K562 (cell line): ENCODE measurements at regions not wholly inside any gene's neighbourhood (a gene's known extent, or its start where the extent isn't known, plus 50 kb on each side); places are given as distances from the start of the nearest gene placed in this dataset.

Experiments
- ATF2 ChIP-seq: sonication (generic); formaldehyde crosslinking; IDR thresholded peaks from 2 replicates; pipeline ENCODE4 v1.8.1; 2022; ENCODE audit warnings: missing genetic modification reagents
- CEBPG ChIP-seq, 3 experiments: fragments of 200-800 bp in 1 of 3; sonication (Bioruptor generic) in 1 of 3; sonication (generic) in 1 of 3; formaldehyde crosslinking in 1 of 3; IDR thresholded peaks in 2 of 3; conservative IDR thresholded peaks in 1 of 3; 2 replicates each; pipeline versions ENCODE4 v1.6.1 to v1.8.0; 2016 to 2022; ENCODE audit warnings: missing compliant biosample characterization in 2 of 3, missing genetic modification characterization in 2 of 3, mild to moderate bottlenecking in 1 of 3, missing genetic modification reagents in 1 of 3
- GTF2F1 ChIP-seq: IDR thresholded peaks from 2 replicates; pipeline ENCODE4 v1.6.1; 2011; ENCODE audit warnings: low read depth, low read length, improper control_type of control experiment
- IRF2 ChIP-seq: sonication (generic); formaldehyde crosslinking; IDR thresholded peaks from 2 replicates; pipeline ENCODE4 v1.8.1; 2022; ENCODE audit warnings: mild to moderate bottlenecking, missing genetic modification reagents
- RNF2 ChIP-seq: sonication (generic); IDR thresholded peaks from 2 replicates; pipeline ENCODE4 v1.6.1; 2016
- SNAPC5 ChIP-seq: fragments of 250-450 bp; sonication (Bioruptor Pico); IDR thresholded peaks from 2 replicates; pipeline ENCODE4 v1.8.0; 2021; ENCODE audit warnings: moderate library complexity, mild to moderate bottlenecking, inconsistent platforms
- ZNF143 ChIP-seq: sonication (generic); formaldehyde crosslinking; IDR thresholded peaks from 2 replicates; pipeline ENCODE4 v1.9.0; 2022; ENCODE audit warnings: mild to moderate bottlenecking, missing genetic modification reagents
- TF ChIP-seq, protein P1 (sequence below), 2 experiments: fragments of 450-650 bp in 1 of 2; sonication (generic) in 1 of 2; formaldehyde crosslinking in 1 of 2; IDR thresholded peaks; 2 replicates each; pipeline versions ENCODE4 v1.7.1 to v1.9.0; 2016 to 2022; ENCODE audit warnings: inconsistent platforms in 1 of 2, mild to moderate bottlenecking in 1 of 2, missing genetic modification reagents in 1 of 2
- TF ChIP-seq, protein P2 (sequence below): fragments of 250-450 bp; sonication (Bioruptor Pico); IDR thresholded peaks from 2 replicates; pipeline ENCODE4 v1.9.0; 2021; ENCODE audit warnings: mild to moderate bottlenecking, inconsistent platforms
- TF ChIP-seq, protein P3 (sequence below): fragments of 450-650 bp; IDR thresholded peaks from 2 replicates; pipeline ENCODE4 v1.6.1; 2018; ENCODE audit warnings: mild to moderate bottlenecking, low read depth; ENCODE audit not compliant: partially characterized antibody

- TF ChIP-seq, protein P1, sequence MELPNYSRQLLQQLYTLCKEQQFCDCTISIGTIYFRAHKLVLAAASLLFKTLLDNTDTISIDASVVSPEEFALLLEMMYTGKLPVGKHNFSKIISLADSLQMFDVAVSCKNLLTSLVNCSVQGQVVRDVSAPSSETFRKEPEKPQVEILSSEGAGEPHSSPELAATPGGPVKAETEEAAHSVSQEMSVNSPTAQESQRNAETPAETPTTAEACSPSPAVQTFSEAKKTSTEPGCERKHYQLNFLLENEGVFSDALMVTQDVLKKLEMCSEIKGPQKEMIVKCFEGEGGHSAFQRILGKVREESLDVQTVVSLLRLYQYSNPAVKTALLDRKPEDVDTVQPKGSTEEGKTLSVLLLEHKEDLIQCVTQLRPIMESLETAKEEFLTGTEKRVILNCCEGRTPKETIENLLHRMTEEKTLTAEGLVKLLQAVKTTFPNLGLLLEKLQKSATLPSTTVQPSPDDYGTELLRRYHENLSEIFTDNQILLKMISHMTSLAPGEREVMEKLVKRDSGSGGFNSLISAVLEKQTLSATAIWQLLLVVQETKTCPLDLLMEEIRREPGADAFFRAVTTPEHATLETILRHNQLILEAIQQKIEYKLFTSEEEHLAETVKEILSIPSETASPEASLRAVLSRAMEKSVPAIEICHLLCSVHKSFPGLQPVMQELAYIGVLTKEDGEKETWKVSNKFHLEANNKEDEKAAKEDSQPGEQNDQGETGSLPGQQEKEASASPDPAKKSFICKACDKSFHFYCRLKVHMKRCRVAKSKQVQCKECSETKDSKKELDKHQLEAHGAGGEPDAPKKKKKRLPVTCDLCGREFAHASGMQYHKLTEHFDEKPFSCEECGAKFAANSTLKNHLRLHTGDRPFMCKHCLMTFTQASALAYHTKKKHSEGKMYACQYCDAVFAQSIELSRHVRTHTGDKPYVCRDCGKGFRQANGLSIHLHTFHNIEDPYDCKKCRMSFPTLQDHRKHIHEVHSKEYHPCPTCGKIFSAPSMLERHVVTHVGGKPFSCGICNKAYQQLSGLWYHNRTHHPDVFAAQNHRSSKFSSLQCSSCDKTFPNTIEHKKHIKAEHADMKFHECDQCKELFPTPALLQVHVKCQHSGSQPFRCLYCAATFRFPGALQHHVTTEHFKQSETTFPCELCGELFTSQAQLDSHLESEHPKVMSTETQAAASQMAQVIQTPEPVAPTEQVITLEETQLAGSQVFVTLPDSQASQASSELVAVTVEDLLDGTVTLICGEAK (IDR thresholded peaks at IDR 0.05) = no peak
- TF ChIP-seq, protein P1 (CRISPR knock-in tag; IDR thresholded peaks at IDR 0.05) = peak; percentile 37; the same call in 1 of the 2 replicates
- TF ChIP-seq CEBPG (CRISPR knock-in tag; IDR thresholded peaks at IDR 0.05) = no peak
- TF ChIP-seq CEBPG (tag; conservative IDR thresholded peaks at IDR 0.05 in 1 of 2, IDR thresholded peaks at IDR 0.05 in 1 of 2) = no peak
- TF ChIP-seq ATF2 = no peak
- no peak for TF ChIP-seq RNF2
- TF ChIP-seq, protein P2, sequence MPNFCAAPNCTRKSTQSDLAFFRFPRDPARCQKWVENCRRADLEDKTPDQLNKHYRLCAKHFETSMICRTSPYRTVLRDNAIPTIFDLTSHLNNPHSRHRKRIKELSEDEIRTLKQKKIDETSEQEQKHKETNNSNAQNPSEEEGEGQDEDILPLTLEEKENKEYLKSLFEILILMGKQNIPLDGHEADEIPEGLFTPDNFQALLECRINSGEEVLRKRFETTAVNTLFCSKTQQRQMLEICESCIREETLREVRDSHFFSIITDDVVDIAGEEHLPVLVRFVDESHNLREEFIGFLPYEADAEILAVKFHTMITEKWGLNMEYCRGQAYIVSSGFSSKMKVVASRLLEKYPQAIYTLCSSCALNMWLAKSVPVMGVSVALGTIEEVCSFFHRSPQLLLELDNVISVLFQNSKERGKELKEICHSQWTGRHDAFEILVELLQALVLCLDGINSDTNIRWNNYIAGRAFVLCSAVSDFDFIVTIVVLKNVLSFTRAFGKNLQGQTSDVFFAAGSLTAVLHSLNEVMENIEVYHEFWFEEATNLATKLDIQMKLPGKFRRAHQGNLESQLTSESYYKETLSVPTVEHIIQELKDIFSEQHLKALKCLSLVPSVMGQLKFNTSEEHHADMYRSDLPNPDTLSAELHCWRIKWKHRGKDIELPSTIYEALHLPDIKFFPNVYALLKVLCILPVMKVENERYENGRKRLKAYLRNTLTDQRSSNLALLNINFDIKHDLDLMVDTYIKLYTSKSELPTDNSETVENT = 0 out of 2 replicates have a peak, but pooled peaks have one; percentile 8
- no peak for TF ChIP-seq IRF2 (CRISPR knock-in tag)
- peak; percentile 50 for TF ChIP-seq ZNF143
- TF ChIP-seq GTF2F1 = 0 out of 2 replicates have a peak, but pooled peaks have one; percentile 12
- TF ChIP-seq SNAPC5 (CRISPR knock-in tag) = no peak
- TF ChIP-seq, protein P3, sequence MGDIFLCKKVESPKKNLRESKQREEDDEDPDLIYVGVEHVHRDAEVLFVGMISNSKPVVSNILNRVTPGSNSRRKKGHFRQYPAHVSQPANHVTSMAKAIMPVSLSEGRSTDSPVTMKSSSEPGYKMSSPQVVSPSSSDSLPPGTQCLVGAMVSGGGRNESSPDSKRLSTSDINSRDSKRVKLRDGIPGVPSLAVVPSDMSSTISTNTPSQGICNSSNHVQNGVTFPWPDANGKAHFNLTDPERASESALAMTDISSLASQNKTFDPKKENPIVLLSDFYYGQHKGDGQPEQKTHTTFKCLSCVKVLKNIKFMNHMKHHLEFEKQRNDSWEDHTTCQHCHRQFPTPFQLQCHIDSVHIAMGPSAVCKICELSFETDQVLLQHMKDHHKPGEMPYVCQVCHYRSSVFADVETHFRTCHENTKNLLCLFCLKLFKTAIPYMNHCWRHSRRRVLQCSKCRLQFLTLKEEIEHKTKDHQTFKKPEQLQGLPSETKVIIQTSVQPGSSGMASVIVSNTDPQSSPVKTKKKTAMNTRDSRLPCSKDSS = no peak
Observed at GRCh38 chr22:22751043-22751603, 106.7 kb downstream of the GGTLC2 start (continued).
